HepG2 (cell line): ENCODE measurements at regions not wholly inside any gene's neighbourhood (a gene's known extent, or its start where the extent isn't known, plus 50 kb on each side); places are given as distances from the start of the nearest gene placed in this dataset.

Source experiments
- ATAC-seq: fragments of 200-7000 bp; cut with Tn5 transposase; 3 replicates; pipeline ENCODE4 v1.9.1; 2020; ENCODE audit warnings: mild to moderate bottlenecking, moderate library complexity
- BruUV-seq: library from RNA; stranded (reverse); fragments of 400-500 nt; replicated peaks from 2 replicates; lab custom pipeline; 2021; lab: Mats Ljungman, UMichigan
- CTCF ChIA-PET: fragments of 300-600 bp; formaldehyde crosslinking; extraction: SDS; loops from one replicate; lab custom pipeline; 2021; ENCODE audit warnings: low total read pairs, inconsistent platforms, low intra/inter-chr PET ratio; lab: Yijun Ruan, JAX
- POLR2A ChIA-PET: fragments of 350-600 bp; sonication (Branson Sonifier 250); formaldehyde crosslinking; loops from one replicate; lab custom pipeline; 2020; ENCODE audit warnings: antibody characterized with exemption, inconsistent platforms; lab: Yijun Ruan, JAX
- DNase-seq: peaks from one replicate; pipeline ENCODE4 v3.0.0-alpha.2; 2015; ENCODE audit warnings: low spot score
- FAIRE-seq: peaks from 3 replicates; lab custom pipeline; 2011; peaks lifted over from hg19 to GRCh38; lab: Jason Lieb, UNC
- H2AFZ ChIP-seq: one replicate; pipeline ENCODE4 v1.6.1; 2011; ENCODE audit warnings: low read length, inconsistent platforms
- H3K27ac ChIP-seq: fragments of 300-600 bp; 3 replicates; pipeline ENCODE4 v1.8.0; 2011; ENCODE audit warnings: mixed run types, mild to moderate bottlenecking, mixed read lengths, low read length, inconsistent platforms; ENCODE audit not compliant: insufficient read depth; ENCODE audit errors: extremely low read length
- H3K27me3 ChIP-seq, 2 experiments: fragments of 200-600 bp in 1 of 2; 2 replicates in 1 of 2; 3 replicates in 1 of 2; pipeline versions ENCODE4 v1.6.0 to v1.8.0; 2011; ENCODE audit warnings: low read length in 2 of 2, mild to moderate bottlenecking in 2 of 2, moderate library complexity in 2 of 2, inconsistent platforms in 1 of 2; ENCODE audit not compliant: insufficient read depth in 2 of 2, control insufficient read depth in 1 of 2
- H3K36me3 ChIP-seq, 2 experiments: fragments of 200-600 bp in 1 of 2; replicated peaks in 1 of 2; 2 replicates in 1 of 2; 3 replicates in 1 of 2; pipeline versions ENCODE4 v1.5.1 to v1.8.0; 2011; ENCODE audit warnings: low read length in 2 of 2, inconsistent platforms in 1 of 2; ENCODE audit not compliant: insufficient read depth in 2 of 2, control insufficient read depth in 1 of 2
- H3K4me1 ChIP-seq: 2 replicates; pipeline ENCODE4 v1.5.1; 2012; ENCODE audit warnings: low read length, inconsistent platforms; ENCODE audit not compliant: insufficient read depth
- H3K4me2 ChIP-seq: 2 replicates; pipeline ENCODE4 v1.6.0; 2011; ENCODE audit warnings: low read depth, low read length, inconsistent platforms
- H3K4me3 ChIP-seq, 3 experiments: fragments of 200-600 bp in 1 of 3; sonication (generic), shearing (Covaris generic) in 1 of 3; replicated peaks in 1 of 3; 2 replicates each; pipeline ENCODE4 v1.5.1; 2011 to 2016; ENCODE audit warnings: low read length in 3 of 3, inconsistent platforms in 2 of 3, low read depth in 2 of 3, mild to moderate bottlenecking in 2 of 3, control low read depth in 1 of 3, mixed read lengths in 1 of 3; ENCODE audit not compliant: insufficient read depth in 1 of 3
- H3K79me2 ChIP-seq: one replicate; pipeline ENCODE4 v1.6.1; 2011; ENCODE audit warnings: low read length, inconsistent platforms; ENCODE audit not compliant: insufficient read depth
- H3K9ac ChIP-seq: 2 replicates; pipeline ENCODE4 v1.6.0; 2011; ENCODE audit warnings: mild to moderate bottlenecking, low read depth, low read length, inconsistent platforms; ENCODE audit not compliant: insufficient read depth
- H3K9me3 ChIP-seq: 2 replicates; pipeline ENCODE4 v1.5.1; 2012; ENCODE audit warnings: mild to moderate bottlenecking, low read length
- H4K20me1 ChIP-seq: 2 replicates; pipeline ENCODE4 v1.6.0; 2011; ENCODE audit warnings: inconsistent platforms, mild to moderate bottlenecking, low read length, moderate library complexity; ENCODE audit not compliant: insufficient read depth
- HNF4G ChIP-seq, 2 experiments: sonication (generic) in 1 of 2; formaldehyde crosslinking in 1 of 2; IDR thresholded peaks; 2 replicates each; pipeline versions ENCODE4 v1.4.0 to v1.6.1; 2011 to 2020; ENCODE audit warnings: borderline replicate concordance in 2 of 2, low read depth in 2 of 2, mild to moderate bottlenecking in 2 of 2, low read length in 1 of 2, missing genetic modification reagents in 1 of 2, moderate library complexity in 1 of 2
- HOXA9 ChIP-seq: sonication (generic); formaldehyde crosslinking; IDR thresholded peaks from 2 replicates; pipeline ENCODE4 v1.8.1; 2022; ENCODE audit warnings: missing genetic modification reagents, mild to moderate bottlenecking, moderate library complexity, borderline replicate concordance
- MED13 ChIP-seq: sonication (generic); formaldehyde crosslinking; IDR thresholded peaks from 2 replicates; pipeline ENCODE4 v1.5.0; 2020; ENCODE audit warnings: missing genetic modification reagents
- NR2C2 ChIP-seq: sonication (generic); formaldehyde crosslinking; IDR thresholded peaks from 2 replicates; pipeline ENCODE4 v1.4.0; 2020; ENCODE audit warnings: missing genetic modification reagents, mild to moderate bottlenecking, moderate library complexity, borderline replicate concordance
- REL ChIP-seq: sonication (generic); formaldehyde crosslinking; conservative IDR thresholded peaks from 2 replicates; pipeline ENCODE4 v1.8.0; 2022; ENCODE audit warnings: mild to moderate bottlenecking, missing genetic modification reagents, moderate library complexity
- RORA ChIP-seq: sonication (generic); formaldehyde crosslinking; IDR thresholded peaks from 2 replicates; pipeline ENCODE4 v1.5.0; 2020; ENCODE audit warnings: mild to moderate bottlenecking, missing genetic modification reagents, moderate library complexity
- SATB2 ChIP-seq: sonication (generic); formaldehyde crosslinking; IDR thresholded peaks from 2 replicates; pipeline ENCODE4 v1.5.0; 2020; ENCODE audit warnings: missing genetic modification reagents
- ZNF207 ChIP-seq: fragments of 450-650 bp; IDR thresholded peaks from 2 replicates; pipeline ENCODE4 v1.6.1; 2016; ENCODE audit warnings: antibody characterized with exemption, borderline replicate concordance
- ZNF678 ChIP-seq: sonication (generic); formaldehyde crosslinking; IDR thresholded peaks from 2 replicates; pipeline ENCODE4 v1.4.0; 2020; ENCODE audit warnings: mild to moderate bottlenecking, missing genetic modification reagents
- ZNF780A ChIP-seq: sonication (generic); formaldehyde crosslinking; IDR thresholded peaks from 2 replicates; pipeline ENCODE4 v1.8.0; 2022; ENCODE audit warnings: mild to moderate bottlenecking, missing genetic modification reagents, moderate library complexity
- WGBS: methylation state at CpG from one replicate; pipeline ENCODE4 v1.1.6; 2017; ENCODE audit warnings: low lambda C conversion rate; 5-methylcytosine and 5-hydroxymethylcytosine counted together
- in situ Hi-C: cut with HindIII; loops from 2 replicates; pipeline ENCODE4 v1.10.0; 2017; ENCODE audit warnings: low pct_unique_long_range_greater_than_20kb; ENCODE audit not compliant: extremely low pct_ligation_motif_present
- intact Hi-C: fragments of 100-400 bp; cut with micrococcal nuclease; formaldehyde crosslinking; loops from one replicate; pipeline ENCODE4 v1.10.0; 2022; ENCODE audit not compliant: unreplicated experiment
- TF ChIP-seq, protein P1 (sequence below): sonication (generic); formaldehyde crosslinking; IDR thresholded peaks from 2 replicates; pipeline ENCODE4 v1.4.0; 2020; ENCODE audit warnings: mild to moderate bottlenecking, missing genetic modification reagents

DNA sequence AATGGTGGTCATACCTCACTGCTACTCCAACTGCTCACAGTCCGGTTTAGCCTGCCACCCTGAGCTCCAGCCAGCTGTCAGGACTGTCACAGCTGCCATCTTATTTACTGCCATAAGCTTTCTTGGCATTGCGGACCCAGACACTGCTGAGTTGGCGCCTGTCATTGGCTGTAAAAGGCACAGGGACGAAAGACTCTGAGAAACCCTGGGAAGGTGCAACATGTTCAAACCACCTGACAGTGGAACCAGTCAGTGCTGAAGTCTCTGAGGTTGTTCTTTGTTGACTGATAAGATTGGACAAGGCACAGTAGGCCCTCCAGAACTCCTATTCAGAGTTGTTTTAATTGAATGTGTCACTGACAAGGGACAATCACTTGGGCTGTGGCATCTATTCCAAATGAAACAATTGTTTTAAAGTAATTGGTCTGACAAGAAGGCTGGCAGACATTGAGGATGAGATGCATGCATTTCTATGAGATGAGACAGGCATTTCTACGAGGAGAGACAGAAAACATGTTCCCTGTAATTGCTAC, 927.8 kb downstream of the STPG2 start:
- Histone ChIP-seq H4K20me1 (no peaks in the 10 kb centered on the region), H2AFZ (no peak overlapping the region), H3K27me3 (no peaks in the 10 kb centered on the region), H3K9ac (no peak overlapping the region), H3K9me3 (peaks cover 72% of the 10 kb centered on the region), H3K36me3 (no peaks in the 10 kb centered on the region), H3K4me2 (no peak overlapping the region), H3K79me2 (no peaks in the 10 kb centered on the region), H3K4me3 (no peak overlapping the region), H3K4me1 (no peaks in the 10 kb centered on the region), H3K27ac (no peak overlapping the region)
- FAIRE-seq (no peak), DNase-seq (no peak), ATAC-seq (no peak)
- POLR2A ChIA-PET = no interaction called here
- TF ChIP-seq, protein P1, sequence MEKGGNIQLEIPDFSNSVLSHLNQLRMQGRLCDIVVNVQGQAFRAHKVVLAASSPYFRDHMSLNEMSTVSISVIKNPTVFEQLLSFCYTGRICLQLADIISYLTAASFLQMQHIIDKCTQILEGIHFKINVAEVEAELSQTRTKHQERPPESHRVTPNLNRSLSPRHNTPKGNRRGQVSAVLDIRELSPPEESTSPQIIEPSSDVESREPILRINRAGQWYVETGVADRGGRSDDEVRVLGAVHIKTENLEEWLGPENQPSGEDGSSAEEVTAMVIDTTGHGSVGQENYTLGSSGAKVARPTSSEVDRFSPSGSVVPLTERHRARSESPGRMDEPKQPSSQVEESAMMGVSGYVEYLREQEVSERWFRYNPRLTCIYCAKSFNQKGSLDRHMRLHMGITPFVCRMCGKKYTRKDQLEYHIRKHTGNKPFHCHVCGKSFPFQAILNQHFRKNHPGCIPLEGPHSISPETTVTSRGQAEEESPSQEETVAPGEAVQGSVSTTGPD = no peak
- no peak for TF ChIP-seq HOXA9 (CRISPR knock-in tag)
- TF ChIP-seq RORA (CRISPR knock-in tag) = no peak
- TF ChIP-seq ZNF207 = no peak
- TF ChIP-seq HNF4G (IDR thresholded peaks at IDR 0.05; ENCODE audit: borderline replicate concordance, low read depth, low read length) = no peak
- TF ChIP-seq HNF4G (CRISPR knock-in tag; IDR thresholded peaks at IDR 0.05; ENCODE audit: borderline replicate concordance, low read depth) = no peak
- no peak for TF ChIP-seq ZNF780A (CRISPR knock-in tag)
- TF ChIP-seq NR2C2 (CRISPR knock-in tag) = no peak
- no peak for TF ChIP-seq MED13 (CRISPR knock-in tag)
- TF ChIP-seq SATB2 (CRISPR knock-in tag) = no peak
- TF ChIP-seq ZNF678 (CRISPR knock-in tag) = no peak
- TF ChIP-seq REL (CRISPR knock-in tag) = no peak
- intact Hi-C loops = no loop called here
- in situ Hi-C loops = no loop called here
- CTCF ChIA-PET = no interaction called here
- whole genome bisulfite sequencing = 13% methylated on average over 4 of the region's 5 CpGs
- no TSS peak for BruUV-seq
